OCI-LY3 (cell line): ENCODE measurements at regions not wholly inside any gene's neighbourhood (a gene's known extent, or its start where the extent isn't known, plus 50 kb on each side); places are given as distances from the start of the nearest gene placed in this dataset.

Experiments used
- EZH2phosphoT487 ChIP-seq: fragments of 200-600 bp; shearing (Covaris generic); IDR thresholded peaks from 2 replicates; pipeline ENCODE4 v1.6.1; 2018; ENCODE audit warnings: antibody characterized with exemption, mixed run types, low read depth
- TF ChIP-seq, protein P1 (sequence below): fragments of 200-600, 300-600 bp; sonication (generic); IDR thresholded peaks from 2 replicates; pipeline ENCODE4 v1.5.1; 2014; ENCODE audit warnings: antibody characterized with exemption, low read length, low read depth

DNA sequence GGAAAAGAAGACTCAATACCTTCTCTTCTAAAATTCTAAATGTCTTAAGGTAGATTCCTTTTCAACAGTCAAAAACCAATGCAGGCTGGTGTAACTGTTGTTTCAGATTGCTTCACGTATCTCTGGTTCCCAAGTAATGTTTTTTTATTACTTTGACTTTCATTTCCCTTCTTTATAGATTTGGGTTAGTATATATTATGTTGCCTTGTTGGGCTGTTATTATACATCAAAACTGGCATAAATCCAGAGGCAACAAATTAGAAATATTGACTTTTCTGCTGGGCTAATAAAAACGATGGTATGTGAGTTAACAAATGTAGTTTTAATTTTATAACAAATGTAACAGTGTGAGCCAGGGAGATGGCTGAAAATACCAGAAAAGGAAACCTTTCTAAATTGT, 444.7 kb upstream of the TENM3 start:
- TF ChIP-seq, protein P1, sequence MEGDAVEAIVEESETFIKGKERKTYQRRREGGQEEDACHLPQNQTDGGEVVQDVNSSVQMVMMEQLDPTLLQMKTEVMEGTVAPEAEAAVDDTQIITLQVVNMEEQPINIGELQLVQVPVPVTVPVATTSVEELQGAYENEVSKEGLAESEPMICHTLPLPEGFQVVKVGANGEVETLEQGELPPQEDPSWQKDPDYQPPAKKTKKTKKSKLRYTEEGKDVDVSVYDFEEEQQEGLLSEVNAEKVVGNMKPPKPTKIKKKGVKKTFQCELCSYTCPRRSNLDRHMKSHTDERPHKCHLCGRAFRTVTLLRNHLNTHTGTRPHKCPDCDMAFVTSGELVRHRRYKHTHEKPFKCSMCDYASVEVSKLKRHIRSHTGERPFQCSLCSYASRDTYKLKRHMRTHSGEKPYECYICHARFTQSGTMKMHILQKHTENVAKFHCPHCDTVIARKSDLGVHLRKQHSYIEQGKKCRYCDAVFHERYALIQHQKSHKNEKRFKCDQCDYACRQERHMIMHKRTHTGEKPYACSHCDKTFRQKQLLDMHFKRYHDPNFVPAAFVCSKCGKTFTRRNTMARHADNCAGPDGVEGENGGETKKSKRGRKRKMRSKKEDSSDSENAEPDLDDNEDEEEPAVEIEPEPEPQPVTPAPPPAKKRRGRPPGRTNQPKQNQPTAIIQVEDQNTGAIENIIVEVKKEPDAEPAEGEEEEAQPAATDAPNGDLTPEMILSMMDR = no peak
- no peak for TF ChIP-seq EZH2phosphoT487
